GM19468 (cell line): ENCODE measurements at regions not wholly inside any gene's neighbourhood (a gene's known extent, or its start where the extent isn't known, plus 50 kb on each side); places are given as distances from the start of the nearest gene placed in this dataset.

Experiments
- ATAC-seq: cut with Tn5 transposase; IDR thresholded peaks from one replicate; pipeline ENCODE4 v1.9.1; 2021; ENCODE audit warnings: mild to moderate bottlenecking, moderate library complexity, moderate number of reproducible peaks; ENCODE audit not compliant: unreplicated experiment; ENCODE audit errors: extremely low read depth

DNA sequence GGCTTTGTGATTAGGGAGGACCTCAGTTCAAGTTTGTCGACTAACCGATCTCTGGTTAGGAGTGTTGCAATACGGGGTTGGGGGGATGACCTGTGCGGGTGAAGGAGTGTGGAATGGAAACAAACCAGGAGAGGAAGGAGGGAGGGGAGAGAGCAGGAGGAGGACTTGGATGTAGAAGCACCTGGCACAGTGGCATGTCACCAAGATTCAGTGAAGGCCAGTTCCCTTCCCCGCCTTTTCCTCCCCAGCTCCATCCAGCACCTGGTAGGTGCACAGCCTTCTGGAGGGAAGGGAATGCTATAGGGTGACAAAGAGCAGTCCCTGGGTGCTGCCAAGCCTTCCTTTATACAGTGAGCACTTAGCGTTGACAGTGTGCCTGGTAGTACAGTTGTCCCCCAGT is 107.4 kb upstream of the CRHR1 start:
- ATAC-seq, result no peak

DNA sequence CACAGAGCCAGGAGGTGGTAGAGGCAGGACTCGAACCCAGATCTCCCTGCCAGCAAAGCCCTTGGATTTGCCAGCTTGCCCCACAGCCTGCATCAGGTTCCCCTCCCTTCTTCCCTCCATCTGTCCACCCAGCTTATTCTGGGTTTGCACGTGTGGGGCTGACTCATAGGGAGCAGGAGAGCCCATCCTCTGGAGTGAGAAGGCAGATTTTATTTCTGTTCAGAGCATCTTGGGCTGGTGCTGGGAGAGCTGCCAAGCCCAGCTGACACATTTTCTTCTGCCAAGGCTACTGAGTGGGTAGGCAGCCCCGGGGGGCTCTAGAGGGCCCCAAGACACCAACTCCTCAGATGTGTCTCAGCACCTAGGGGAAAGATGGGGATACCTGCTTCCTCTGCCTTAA is 106.3 kb upstream of the CRHR1 start:
- ATAC-seq, result no peak

DNA sequence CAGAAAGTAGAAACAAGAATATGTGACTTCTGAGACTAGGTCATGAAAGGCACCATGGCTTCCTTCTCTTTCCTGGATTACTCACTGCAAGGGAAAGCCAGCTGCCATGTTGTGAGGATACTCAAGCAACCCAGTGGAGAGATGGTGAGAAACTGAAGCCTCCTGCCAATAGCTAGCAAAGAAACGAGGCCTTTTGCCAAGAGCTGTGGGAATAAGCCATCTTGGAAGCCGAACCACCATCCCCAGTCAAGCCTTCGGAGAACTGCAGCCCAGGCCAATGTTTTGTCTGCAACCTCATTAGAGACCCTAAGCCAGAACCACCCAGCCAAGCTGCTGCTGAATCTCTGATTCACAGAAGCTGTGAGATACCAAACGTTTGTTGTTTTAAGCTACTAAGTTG is 104.7 kb upstream of the CRHR1 start:
- ATAC-seq, result no peak

DNA sequence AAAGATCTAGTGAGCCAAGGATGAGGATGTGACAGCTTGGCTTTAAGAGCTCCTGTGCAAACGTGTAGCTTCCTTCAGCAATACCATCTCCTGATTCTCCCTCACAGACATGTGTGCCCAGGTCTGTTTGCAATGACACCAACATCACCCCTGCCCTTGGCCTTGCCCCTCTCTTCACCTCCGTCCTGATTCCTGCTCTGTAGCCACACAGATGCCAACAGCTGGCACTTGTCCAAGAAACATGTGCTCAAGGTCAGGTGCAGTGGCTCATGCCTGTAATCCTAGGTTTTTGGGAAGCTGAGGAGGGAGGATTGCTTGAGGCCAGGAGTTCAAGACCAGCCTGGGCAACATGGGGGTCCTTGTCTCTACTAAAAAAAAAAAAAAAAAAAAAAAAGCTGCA is 103.8 kb upstream of the CRHR1 start:
- ATAC-seq, result no peak

DNA sequence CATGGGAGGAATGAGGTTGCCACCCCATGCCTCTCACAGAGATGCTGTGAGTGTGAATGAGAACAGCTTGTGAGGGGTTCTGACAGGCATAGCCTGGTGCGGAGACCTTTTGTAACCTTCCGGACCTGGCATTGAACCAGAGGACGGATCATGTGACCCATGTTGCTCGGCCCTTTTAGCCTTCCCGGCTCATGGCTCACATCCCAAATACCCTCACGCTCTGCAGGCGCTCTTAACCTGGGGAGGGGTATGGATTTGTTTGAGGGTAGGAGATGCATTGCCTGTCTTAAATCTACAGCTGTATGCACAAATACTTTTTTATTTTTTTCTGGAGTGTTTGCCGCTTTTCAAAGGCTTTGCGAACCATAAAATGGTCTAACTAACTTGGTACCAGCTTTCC is 102.4 kb upstream of the CRHR1 start:
- no peak for ATAC-seq

DNA sequence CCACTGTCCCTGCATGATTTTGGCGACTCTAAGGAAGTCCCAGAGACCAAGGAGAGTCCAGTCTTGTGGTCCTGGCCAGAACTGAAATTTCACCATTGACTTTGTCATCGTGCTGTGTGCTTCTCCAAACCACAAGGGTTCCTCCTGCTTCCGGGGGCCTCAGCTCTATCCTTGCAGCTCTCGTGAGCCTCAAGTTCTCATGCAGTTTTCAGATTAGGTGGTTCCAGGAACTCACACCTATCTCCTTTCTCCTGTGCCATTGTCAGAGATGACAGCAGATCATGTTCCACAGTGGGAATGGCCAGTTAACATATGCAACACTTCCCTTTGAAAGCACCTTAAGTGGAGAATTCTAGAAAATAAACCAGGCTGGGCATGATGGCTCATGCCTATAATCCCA is 97.9 kb upstream of the CRHR1 start:
- no peak for ATAC-seq

DNA sequence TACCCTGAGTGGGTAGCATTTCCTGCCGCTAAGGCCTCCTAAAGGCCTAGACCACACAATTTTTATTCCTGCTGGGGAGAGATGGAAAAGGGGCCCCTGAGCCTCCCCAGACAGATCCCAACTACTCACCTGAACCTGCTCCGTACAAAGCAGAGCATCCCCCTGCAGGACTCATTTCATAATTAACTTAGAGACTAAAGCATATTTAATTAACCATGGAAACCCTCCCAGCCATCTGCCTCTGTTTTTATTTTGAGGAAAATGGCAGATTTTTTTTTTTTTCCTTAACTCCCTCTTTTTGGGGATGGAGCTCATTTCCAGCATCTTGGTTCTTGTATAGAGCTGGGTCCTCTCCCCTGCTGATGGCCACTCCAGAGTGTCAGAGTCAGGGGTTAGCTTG is 96.5 kb upstream of the CRHR1 start:
- no peak for ATAC-seq

DNA sequence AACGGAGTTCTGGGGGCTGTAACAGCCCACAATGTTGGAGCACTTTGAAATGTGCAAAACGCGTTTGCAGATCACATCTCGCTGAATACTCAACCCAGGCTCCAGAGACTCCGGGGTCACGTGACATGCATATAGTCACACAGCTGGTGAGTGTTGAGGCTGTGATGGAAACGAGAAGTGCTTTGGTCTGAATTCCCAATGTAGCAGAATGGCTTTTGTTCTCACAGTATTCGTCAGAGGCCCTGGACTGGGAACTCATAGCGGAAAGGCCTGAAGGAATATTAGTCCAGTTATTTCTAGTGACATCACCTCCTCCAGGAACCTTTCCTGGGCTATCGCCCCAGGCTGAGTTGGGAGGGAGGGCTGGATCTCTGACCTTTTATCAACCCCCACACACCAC is 95.8 kb upstream of the CRHR1 start:
- no peak for ATAC-seq

DNA sequence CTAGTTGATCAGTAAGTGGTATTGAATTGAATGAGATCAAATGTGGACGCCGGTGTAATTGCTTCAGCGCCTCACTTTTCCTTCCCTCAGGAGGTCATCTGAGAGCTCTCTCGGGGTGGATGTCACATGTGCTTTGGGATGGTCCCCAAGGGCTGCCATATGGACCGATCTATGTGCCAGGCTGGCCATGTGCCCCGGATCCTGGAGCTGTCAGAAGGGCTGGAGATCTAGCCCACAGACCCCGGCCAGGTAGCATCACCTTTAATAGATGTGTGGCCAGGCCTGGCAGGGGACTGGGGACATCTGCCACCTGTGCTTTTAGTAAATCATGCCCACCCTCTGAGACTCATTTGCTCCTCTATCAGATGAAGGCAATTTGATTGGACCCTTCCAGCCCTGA is 95.3 kb upstream of the CRHR1 start:
- no peak for ATAC-seq

DNA sequence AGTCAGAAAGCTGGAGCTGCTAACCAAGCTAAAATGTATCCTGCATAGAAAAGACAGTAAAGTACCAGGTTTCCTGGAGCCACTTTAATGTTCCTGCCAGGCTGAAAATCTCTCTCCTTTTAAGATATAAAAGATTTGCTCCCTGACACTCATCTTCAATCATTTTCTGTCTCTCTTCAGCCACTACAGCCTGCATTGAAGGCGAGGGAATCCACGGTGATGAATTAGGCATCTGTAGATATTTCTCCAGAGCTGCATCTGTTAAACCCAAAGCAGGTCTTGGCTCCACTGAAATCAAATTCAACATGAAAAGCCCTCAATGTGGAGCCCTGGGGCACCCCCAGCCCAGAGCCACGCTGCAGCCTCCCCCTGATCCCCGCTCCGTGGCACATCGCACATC is 94.7 kb upstream of the CRHR1 start:
- no peak for ATAC-seq

DNA sequence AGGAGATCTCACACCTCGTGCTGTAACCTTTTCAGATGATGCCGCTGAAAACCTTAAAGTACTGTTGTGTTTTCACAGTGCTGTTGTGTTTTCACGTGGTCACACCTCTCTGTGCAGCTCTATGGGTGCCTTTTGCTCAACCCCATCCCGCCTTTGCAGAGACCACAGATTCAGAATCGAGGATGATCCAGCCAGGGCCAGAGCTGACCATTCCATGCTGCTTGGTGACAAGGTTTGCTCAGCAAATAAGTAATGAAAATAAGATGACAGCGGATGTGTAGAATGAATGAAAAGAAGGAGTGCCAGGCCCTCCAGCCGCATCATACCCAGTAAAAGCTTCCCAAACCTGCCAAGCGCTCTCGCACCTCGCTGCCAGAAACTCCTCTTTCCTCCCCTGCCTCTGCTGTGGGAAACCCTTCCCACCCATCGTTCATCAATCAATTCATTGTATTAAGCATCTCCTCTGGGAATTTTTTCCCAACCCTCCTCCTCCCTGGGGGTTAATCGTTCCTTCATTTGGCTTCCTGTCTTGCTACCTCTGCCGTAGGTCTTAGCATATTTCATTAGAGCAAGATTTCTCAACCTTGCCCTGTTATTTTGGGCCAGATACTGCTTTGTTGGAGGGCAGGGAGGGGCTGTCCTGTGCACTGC is 93.4 kb upstream of the CRHR1 start:
- no peak for ATAC-seq

DNA sequence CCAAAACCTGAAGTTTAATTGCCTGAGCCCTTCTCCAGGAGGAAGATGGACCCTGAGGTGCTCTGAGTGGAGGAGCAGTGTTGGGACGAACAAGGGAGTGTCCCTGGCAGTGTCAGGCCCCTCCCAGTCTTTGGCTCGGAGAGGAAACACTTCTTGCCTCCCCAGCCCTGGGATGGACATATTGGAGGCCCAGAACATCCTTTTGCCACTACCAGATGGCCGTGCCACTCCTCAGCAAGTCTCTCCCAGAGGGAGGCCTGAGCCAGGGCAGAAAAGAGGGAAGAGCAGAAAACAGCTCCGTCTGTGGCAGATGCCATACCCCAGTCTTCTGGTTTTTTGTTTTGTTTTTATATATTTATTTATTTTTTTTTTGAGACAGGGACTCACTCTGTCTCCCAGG is 91.5 kb upstream of the CRHR1 start:
- no peak for ATAC-seq

DNA sequence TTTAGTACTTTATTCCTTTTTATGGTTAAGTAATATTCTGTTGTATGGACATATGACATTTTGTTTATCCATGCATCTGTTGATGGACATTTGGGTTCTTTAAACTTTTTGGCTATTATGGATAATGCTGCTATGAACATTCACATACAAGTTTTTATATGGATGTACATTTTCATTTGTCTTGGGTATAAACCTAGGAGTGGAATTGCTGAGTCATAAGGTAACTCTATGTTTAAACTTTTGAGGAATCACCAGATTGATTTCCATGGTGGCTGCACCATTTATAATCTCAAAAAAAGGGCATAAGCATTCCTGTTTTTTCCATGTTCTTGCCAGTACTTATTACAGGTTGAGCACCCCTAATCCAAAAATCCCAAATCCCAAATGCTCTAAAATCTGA is 90.3 kb upstream of the CRHR1 start:
- ATAC-seq, result no peak

DNA sequence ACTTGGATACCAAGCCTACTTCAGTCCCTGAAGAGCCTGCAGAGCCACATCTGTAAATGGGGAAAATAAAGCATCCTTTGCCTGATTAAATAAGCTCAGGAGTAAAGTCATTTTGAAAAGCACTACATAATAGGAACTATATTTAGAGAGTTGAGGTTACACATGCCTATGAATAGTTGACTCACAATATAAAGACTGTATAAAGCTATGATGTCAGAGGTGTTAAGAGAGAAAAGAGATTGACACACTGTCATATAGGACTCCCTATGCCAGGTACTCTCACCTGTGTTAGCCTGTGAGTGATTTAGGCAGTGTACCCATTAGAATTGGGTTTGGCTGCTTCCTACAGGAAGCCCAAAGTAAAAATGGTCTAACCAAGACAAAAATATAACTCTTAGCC is 87.7 kb upstream of the CRHR1 start:
- no peak for ATAC-seq

DNA sequence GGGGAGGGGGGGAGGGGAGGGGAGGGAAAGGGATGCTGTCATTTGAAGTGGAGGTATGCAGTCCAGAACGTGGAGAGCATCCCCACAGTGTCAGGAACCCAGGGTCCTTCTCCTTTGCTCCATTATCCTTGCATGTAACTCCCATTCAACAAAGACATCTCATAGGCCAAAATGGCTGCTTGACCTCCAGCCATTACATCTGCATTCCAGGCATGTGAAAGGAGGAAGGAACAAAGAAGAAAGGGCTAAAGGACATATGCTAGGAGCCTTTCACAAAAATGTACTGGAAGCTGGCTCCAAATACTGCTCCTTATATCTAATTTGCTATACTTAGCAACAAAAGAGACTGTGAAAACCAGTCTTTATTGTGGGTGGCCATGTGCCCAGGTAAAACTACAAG is 87.0 kb upstream of the CRHR1 start:
- ATAC-seq, result no peak

DNA sequence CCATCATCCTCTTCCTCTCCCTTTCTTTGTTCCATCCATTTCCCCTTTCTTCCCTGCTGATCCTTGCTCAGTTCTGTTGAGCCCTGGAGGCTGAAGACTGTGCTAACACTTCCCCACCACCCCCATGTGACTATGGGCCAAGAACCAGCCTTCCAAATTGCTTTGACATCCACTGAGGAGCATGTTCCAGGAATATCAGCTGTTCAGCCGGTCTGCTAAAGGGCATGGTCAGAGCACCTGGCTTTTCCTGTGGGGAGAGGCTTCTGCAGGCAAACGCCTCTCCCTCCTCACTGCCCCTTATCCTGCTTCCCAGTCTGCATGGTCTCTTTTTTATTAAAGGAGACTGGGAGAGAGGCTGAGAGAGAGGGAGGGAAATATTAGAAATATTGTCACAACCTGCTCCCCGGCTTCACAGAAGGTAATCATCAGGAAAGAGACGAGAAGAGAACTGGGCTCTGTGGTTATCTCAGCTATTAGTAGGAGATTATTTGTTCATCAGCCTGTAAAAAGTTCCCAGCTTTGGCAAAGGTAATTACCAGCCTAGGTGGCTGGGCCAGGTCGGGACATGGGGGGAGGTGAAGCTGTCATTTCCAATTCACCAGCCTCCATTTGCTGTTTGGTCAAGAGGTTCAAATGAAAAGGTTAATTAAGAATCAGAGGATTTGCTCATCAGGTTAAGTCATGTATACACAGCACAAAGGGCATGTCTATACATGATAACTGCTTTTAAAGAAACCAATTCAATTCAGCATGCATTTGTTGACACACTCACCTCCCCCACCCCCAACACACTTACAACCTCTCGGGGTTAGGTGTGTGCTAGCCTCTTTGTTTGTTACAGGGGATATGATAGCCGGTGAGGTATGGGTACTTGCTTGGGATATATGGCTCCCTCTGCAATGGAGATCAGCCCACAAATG is 83.7 kb upstream of the CRHR1 start:
- ATAC-seq, result no peak

DNA sequence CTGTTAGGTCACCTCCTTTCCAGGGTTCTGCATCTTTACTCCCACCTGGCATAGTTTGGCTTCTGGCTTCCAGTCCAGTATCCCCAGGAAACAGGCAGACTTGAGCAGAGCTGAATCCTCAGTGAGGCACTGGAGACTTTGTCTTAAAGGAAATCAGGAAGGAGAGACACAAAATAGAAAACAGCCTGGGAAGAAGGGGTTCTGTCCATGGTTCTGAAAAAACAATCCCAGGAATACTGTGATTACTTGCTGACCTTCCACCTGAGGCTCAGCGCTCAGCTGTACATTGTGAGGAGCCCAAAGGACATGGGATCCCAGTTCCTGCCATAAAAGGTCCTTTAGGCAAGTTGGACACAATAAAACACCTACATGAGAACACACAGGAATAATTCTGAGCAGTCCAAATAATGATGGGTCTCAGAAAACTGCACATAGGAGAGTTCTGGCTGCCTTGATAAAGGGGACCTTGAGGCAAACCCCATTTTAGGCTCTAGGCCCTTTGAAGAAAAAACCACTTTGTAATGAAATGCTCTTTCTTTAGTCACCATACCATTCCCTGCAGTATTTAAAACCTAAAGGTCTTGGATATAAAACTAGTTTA is 81.4 kb upstream of the CRHR1 start:
- no peak for ATAC-seq

DNA sequence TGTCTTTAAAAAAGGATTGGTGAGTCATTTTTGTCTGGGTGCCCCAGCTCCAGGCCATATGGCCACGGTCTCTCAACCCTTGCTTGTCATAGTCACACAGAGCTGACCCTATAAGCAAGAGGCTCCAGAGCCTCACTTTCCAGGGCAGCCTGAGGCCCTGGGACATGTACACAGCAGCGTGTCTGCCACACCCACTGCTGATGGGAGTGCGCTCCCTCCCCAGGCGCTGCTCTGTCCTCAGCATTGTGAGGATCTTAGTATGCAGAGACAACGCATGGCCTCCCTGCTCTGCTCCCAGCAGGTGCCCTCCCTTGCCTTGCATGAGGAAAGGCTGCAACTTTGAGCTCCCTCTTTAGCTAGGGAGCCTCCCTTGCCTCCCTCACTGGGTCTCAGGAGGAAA is 80.8 kb upstream of the CRHR1 start:
- no peak for ATAC-seq

DNA sequence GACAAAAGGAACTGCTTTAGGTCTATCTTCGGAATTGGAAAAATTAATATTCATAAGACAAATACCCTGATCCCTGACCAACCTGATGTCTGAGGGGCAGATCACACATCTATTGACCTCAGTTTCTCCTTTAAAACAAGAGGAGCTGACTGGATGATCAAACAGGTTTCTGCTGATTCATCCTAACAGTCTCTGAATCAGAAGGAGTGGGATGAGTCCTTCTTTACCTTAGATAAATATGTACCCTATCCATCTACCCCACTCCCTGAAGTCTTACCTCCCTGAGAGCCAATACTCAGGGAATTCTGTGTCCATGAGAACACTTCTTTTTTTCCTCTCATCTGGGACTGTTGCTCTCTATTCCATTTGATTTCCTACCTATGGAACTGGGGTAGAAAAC is 80.3 kb upstream of the CRHR1 start:
- ATAC-seq, result no peak

DNA sequence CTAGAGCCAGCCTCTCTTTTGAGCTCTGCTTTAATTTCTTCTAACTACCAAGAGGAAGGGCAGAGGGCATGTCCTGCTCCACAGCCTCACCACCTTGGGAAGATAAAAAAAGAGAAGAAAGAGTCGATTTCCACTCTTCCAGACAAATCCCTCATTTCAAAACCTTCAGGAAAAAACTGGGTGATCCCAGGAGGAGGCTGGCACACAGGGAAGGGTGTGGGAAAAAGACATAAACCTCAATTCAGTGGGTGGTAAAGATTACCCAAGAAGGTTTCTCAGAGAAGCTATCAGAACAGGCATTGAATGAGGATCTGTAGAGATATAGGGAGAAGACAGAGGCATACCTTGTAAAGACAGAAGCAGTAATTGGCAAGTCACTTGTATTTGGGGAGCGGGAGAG is 79.9 kb upstream of the CRHR1 start:
- ATAC-seq, result no peak
